ENCODE measurements at regions not wholly inside any gene's neighbourhood (a gene's known extent, or its start where the extent isn't known, plus 50 kb on each side); places are given as distances from the start of the nearest gene placed in this dataset.
A peak's percentile ranks its signal among the peaks of the same experiment; 100 is the strongest.

DNA sequence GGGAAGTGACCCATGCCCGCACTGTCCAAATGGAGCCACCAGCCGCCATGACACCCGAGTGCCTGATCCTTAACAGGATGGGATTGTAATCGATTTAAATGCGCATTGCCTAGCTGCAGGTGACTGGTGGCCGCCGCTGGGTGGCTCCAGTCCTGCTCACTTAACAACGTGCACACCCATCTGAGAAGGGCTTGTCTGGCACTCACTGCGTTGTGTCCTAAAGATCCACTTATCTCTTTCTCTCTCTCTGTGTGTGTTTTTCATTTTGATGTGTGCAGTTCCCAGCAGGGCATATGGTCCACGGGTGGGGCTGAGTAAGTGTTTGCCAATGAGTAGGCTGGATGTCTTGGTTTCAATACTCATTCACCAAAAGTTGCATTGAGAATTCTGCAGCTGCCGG, 80.6 kb downstream of the IRF8 start:
- TF ChIP-seq, protein P1, sequence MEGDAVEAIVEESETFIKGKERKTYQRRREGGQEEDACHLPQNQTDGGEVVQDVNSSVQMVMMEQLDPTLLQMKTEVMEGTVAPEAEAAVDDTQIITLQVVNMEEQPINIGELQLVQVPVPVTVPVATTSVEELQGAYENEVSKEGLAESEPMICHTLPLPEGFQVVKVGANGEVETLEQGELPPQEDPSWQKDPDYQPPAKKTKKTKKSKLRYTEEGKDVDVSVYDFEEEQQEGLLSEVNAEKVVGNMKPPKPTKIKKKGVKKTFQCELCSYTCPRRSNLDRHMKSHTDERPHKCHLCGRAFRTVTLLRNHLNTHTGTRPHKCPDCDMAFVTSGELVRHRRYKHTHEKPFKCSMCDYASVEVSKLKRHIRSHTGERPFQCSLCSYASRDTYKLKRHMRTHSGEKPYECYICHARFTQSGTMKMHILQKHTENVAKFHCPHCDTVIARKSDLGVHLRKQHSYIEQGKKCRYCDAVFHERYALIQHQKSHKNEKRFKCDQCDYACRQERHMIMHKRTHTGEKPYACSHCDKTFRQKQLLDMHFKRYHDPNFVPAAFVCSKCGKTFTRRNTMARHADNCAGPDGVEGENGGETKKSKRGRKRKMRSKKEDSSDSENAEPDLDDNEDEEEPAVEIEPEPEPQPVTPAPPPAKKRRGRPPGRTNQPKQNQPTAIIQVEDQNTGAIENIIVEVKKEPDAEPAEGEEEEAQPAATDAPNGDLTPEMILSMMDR (IDR thresholded peaks at IDR 0.05; ENCODE audit: insufficient read depth in 1 of 2, low read depth in 1 of 2, low read length in 1 of 2, severe bottlenecking in 1 of 2, unreplicated experiment in 1 of 2), result no peak
- POLR2A ChIA-PET, result no interaction called here
- no TSS peak for BruUV-seq (replicated peaks)
- H3K4me3 Mint-ChIP-seq (ENCODE audit: unreplicated experiment), result no peak overlapping the region
- peaks cover 10% of the 10 kb centered on the region for H3K9me3 Mint-ChIP-seq (ENCODE audit: unreplicated experiment)
- peaks cover 9% of the 10 kb centered on the region for H3K36me3 Mint-ChIP-seq (ENCODE audit: insufficient read depth, unreplicated experiment)
- no peak for DNase-seq
- no peaks in the 10 kb centered on the region for H3K27me3 Mint-ChIP-seq (ENCODE audit: insufficient read depth, unreplicated experiment)
- H3K4me1 Mint-ChIP-seq (ENCODE audit: low read depth, unreplicated experiment), result peaks cover 30% of the 10 kb centered on the region
- Histone ChIP-seq H3K4me3 (ENCODE audit: low read depth, low read length) (no peak overlapping the region), H3K9me3 (no peaks in the 10 kb centered on the region), H3K27me3 (replicated peaks; ENCODE audit: control insufficient read depth, insufficient read depth, low read length) (no peaks in the 10 kb centered on the region), H3K4me1 (peaks cover 34% of the 10 kb centered on the region), H3K36me3 (ENCODE audit: control insufficient read depth, insufficient read depth, low read length) (no peaks in the 10 kb centered on the region)
- H3K27ac Mint-ChIP-seq (ENCODE audit: unreplicated experiment), result peak overlapping the region; percentile 3
- CTCF ChIA-PET, result interaction anchor here (1.0 kb wide), 1 partner anchor 158 kb away, joined by 4 read pairs; no protein-coding TSS in a partner anchor
- intact Hi-C loops (cut with micrococcal nuclease; ENCODE audit: unreplicated experiment), result loop anchor here (5.0 kb wide), 1 partner anchor 52 kb away; no protein-coding TSS in a partner anchor

DNA sequence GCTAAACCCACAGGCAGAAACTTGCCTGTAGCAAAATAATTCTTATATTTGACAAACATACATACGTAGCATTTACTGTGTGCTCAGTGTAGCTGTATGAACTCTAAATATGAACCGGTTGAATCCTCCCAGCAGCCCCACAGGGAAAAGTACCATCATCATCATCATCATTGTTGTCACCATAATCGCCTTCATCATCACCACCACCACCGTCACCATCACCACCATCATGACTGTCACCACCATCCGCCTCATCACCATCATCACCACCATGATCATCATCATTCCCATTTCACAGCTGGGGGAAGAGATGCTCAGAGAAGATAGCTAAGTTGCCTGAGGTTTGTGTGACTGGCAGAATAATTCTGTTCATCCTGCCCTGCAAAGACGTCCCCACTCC, 81.7 kb downstream of the IRF8 start:
- H3K4me1 Mint-ChIP-seq (ENCODE audit: low read depth, unreplicated experiment), result peaks cover 30% of the 10 kb centered on the region
- TF ChIP-seq, protein P1 (IDR thresholded peaks at IDR 0.05; ENCODE audit: insufficient read depth in 1 of 2, low read depth in 1 of 2, low read length in 1 of 2, severe bottlenecking in 1 of 2, unreplicated experiment in 1 of 2), result no peak
- no peak for DNase-seq
- CTCF ChIA-PET, result interaction anchor here (13.4 kb wide), 1 partner anchor 160 kb away, joined by 147 read pairs; no protein-coding TSS in a partner anchor
- Histone ChIP-seq H3K9me3 (no peaks in the 10 kb centered on the region), H3K4me3 (ENCODE audit: low read depth, low read length) (no peak overlapping the region), H3K36me3 (ENCODE audit: control insufficient read depth, insufficient read depth, low read length) (no peaks in the 10 kb centered on the region), H3K4me1 (peaks cover 33% of the 10 kb centered on the region), H3K27me3 (replicated peaks; ENCODE audit: control insufficient read depth, insufficient read depth, low read length) (no peaks in the 10 kb centered on the region)
- peaks cover 10% of the 10 kb centered on the region for H3K9me3 Mint-ChIP-seq (ENCODE audit: unreplicated experiment)
- no peak overlapping the region for H3K27ac Mint-ChIP-seq (ENCODE audit: unreplicated experiment)
- intact Hi-C loops (cut with micrococcal nuclease; ENCODE audit: unreplicated experiment), result no loop called here
- H3K4me3 Mint-ChIP-seq (ENCODE audit: unreplicated experiment), result no peak overlapping the region
- no TSS peak for BruUV-seq (replicated peaks)
- H3K27me3 Mint-ChIP-seq (ENCODE audit: insufficient read depth, unreplicated experiment), result no peaks in the 10 kb centered on the region
- POLR2A ChIA-PET, result no interaction called here
- H3K36me3 Mint-ChIP-seq (ENCODE audit: insufficient read depth, unreplicated experiment), result peaks cover 6% of the 10 kb centered on the region

DNA sequence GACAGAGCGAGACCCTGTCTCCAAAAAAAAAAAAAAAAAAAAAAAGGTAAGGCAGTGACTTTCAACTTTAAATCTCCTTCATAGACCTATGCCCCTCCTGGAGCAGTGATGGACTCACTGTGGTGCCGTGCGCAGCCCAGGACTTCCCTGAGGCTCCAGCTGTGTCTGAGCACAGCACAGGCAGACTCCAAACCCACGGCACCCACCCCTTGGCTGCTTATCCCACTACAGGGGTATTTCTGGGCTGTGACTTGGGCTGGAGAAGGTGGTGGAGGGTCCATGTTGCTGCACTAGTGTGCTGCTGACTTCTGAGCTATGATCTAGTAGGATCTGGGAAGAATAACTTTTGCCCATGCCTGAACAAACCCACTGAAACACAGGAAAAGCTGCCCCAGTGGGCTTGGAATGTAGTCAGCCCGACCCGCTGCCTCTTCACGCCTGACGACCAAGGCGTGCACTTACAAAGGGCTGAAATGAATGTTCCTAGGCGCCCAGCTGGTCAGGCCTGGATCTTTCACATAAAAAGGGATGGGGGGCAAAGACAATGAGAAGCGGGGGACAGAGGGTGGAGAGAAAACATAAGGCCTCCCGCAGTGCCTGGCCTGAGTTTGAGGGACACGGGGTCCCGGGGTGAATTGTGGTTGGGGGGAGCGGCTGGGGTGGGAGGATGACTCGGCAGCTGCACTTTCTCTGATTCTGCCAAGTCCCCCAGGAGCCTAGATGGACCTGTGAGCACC, 83.0 kb downstream of the IRF8 start:
- CTCF ChIA-PET, result interaction anchor here (13.4 kb wide), 1 partner anchor 162 kb away, joined by 147 read pairs; no protein-coding TSS in a partner anchor

More for the DNA sequence above, 83.0 kb downstream of the IRF8 start:
- peaks cover 4% of the 10 kb centered on the region for H3K9me3 Mint-ChIP-seq (ENCODE audit: unreplicated experiment)
- no peak overlapping the region for H3K4me3 Mint-ChIP-seq (ENCODE audit: unreplicated experiment)
- no peaks in the 10 kb centered on the region for H3K27me3 Mint-ChIP-seq (ENCODE audit: insufficient read depth, unreplicated experiment)
- no peaks in the 10 kb centered on the region for H3K27me3 ChIP-seq (replicated peaks; ENCODE audit: control insufficient read depth, insufficient read depth, low read length)
- DNase-seq, result no peak
- no TSS peak for BruUV-seq (replicated peaks)
- intact Hi-C loops (cut with micrococcal nuclease; ENCODE audit: unreplicated experiment), result no loop called here
- H3K36me3 ChIP-seq (ENCODE audit: control insufficient read depth, insufficient read depth, low read length), result no peaks in the 10 kb centered on the region
- TF ChIP-seq, protein P1 (IDR thresholded peaks at IDR 0.05; ENCODE audit: insufficient read depth in 1 of 2, low read depth in 1 of 2, low read length in 1 of 2, severe bottlenecking in 1 of 2, unreplicated experiment in 1 of 2), result no peak
- no peaks in the 10 kb centered on the region for H3K9me3 ChIP-seq
- H3K36me3 Mint-ChIP-seq (ENCODE audit: insufficient read depth, unreplicated experiment), result peaks cover 2% of the 10 kb centered on the region
- peaks cover 29% of the 10 kb centered on the region for H3K4me1 Mint-ChIP-seq (ENCODE audit: low read depth, unreplicated experiment)
- no peak overlapping the region for H3K27ac Mint-ChIP-seq (ENCODE audit: unreplicated experiment)
- POLR2A ChIA-PET, result no interaction called here
- H3K4me3 ChIP-seq (ENCODE audit: low read depth, low read length), result no peak overlapping the region
- H3K4me1 ChIP-seq, result peaks cover 33% of the 10 kb centered on the region
